PC-3 (cell line): ENCODE measurements at regions not wholly inside any gene's neighbourhood (a gene's known extent, or its start where the extent isn't known, plus 50 kb on each side); places are given as distances from the start of the nearest gene placed in this dataset.

ENCODE experiments used
- CTCF ChIP-seq: fragments of 300-600 bp; sonication (generic); conservative IDR thresholded peaks from 2 replicates; pipeline ENCODE4 v1.5.1; 2017; ENCODE audit warnings: antibody characterized with exemption, low read depth, mild to moderate bottlenecking, low read length
- EZH2 ChIP-seq: fragments of 300-600 bp; sonication (generic); IDR thresholded peaks from one replicate; pipeline ENCODE4 v1.6.1; 2017; ENCODE audit warnings: antibody characterized with exemption, mild to moderate bottlenecking, low read length; ENCODE audit not compliant: unreplicated experiment
- EZH2phosphoT487 ChIP-seq: fragments of 300-600 bp; sonication (generic); IDR thresholded peaks from 2 replicates; pipeline ENCODE4 v1.6.1; 2018; ENCODE audit warnings: mild to moderate bottlenecking, antibody characterized with exemption, low read length, borderline replicate concordance

DNA sequence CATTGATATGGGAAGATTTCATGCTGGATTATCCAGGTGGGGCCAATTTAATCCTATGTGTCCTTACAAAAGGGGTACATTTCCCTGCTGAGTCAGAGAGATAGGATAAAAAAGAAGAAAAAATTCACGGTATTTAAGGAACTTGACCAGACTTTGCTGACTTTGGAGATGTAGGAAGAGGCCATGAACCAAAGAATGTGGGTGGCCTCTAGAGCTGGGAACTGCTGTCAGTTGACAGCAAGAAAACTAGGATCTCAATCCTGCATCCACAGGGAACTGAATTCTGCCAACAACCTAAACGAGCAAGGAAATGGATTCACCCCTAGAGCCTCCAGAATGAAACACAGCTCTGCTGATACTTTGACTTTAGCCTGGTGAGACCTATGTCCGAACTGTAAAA, 148.1 kb upstream of the SLC24A5 start:
- TF ChIP-seq CTCF: no peak
- no peak for TF ChIP-seq EZH2phosphoT487
- TF ChIP-seq EZH2: no peak
